ENCODE measurements at regions not wholly inside any gene's neighbourhood (a gene's known extent, or its start where the extent isn't known, plus 50 kb on each side); places are given as distances from the start of the nearest gene placed in this dataset.

GRCh38 chr5:161138751-161139455 lies 286.9 kb upstream of the ATP10B start:
- TF ChIP-seq CTCF (IDR thresholded peaks at IDR 0.05; ENCODE audit: control insufficient read depth, extremely low read depth, insufficient read depth) = no peak
- no peak for DNase-seq (ENCODE audit: low read depth)
- H3K4me3 ChIP-seq (ENCODE audit: low read depth, low read length) = no peak overlapping the region

DNA sequence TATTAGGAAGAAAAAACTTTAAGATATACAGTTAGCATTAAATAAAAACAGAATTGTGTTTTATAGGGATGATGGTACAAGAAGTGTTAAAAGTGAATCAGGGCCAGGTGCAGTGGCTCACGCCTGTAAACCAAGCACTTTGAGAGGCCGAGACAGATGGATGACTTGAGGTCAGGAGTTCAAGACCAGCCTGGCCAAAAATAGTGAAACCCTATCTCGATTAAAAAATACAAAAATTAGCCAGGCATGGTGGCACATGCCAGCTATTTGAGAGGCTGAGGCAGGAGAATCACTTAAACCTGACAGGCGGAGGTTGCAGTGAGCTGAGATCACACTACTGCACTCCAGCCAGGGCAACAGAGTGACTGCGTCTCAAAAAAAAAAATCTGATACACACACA lies 282.9 kb upstream of the ATP10B start:
- no peak overlapping the region for H3K4me3 ChIP-seq (ENCODE audit: low read depth, low read length)
- DNase-seq (ENCODE audit: low read depth) = no peak

DNA sequence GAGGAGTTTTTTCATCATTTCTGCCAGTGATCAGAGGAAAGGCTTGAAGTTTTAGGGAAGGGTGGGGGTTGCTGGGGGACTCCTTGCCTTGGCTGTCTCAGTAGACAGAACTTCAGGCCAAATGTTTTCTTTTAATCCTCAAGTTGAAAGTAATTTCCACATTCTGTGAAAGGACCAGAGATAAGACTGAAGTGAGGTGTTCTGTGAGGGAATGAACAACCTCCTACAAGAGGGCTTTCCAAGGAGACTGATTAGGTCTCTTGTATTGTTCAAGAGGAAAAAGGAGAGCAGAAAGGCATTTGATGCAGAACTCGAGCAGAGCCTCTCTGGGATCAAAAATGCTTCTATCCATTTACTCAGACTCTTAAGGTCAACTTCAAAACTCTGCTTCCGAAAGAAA lies 282.1 kb upstream of the ATP10B start:
- no peak overlapping the region for H3K4me3 ChIP-seq (ENCODE audit: low read depth, low read length)
- no peak for TF ChIP-seq CTCF (IDR thresholded peaks at IDR 0.05; ENCODE audit: control insufficient read depth, extremely low read depth, insufficient read depth)
- no peak for DNase-seq (ENCODE audit: low read depth)

More for the DNA sequence above, 282.9 kb upstream of the ATP10B start:
- no peak for TF ChIP-seq CTCF (IDR thresholded peaks at IDR 0.05; ENCODE audit: control insufficient read depth, extremely low read depth, insufficient read depth)

DNA sequence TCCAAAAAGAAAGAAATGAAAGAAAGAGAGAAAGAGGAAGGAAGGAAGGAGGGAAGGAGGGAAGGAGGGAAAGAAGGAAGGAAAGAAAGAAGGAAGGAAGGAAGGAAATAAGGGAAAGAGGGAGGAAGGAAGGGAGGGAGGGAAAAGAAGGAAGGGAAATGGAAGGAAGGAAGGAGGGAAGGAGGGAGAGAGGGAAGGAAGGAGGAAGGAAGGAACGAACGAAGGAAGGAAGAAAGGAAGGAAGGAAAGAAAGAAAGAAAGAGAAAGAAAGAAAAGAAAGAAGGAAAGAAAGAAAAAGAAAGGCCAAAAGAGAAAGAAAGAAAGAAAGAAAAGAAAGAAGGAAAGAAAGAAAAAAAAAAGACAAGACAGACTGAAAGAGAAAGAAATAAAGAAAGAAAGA lies 263.9 kb upstream of the ATP10B start:
- TF ChIP-seq CTCF (IDR thresholded peaks at IDR 0.05; ENCODE audit: control insufficient read depth, extremely low read depth, insufficient read depth) = no peak
- no peak for DNase-seq (ENCODE audit: low read depth)

GRCh38 chr5:161112371-161112770 lies 260.4 kb upstream of the ATP10B start:
- no peak overlapping the region for H3K4me3 ChIP-seq (ENCODE audit: low read depth, low read length)
- no peak for DNase-seq (ENCODE audit: low read depth)
- TF ChIP-seq CTCF (IDR thresholded peaks at IDR 0.05; ENCODE audit: control insufficient read depth, extremely low read depth, insufficient read depth) = no peak

More for the DNA sequence above, 263.9 kb upstream of the ATP10B start:
- no peak overlapping the region for H3K4me3 ChIP-seq (ENCODE audit: low read depth, low read length)

DNA sequence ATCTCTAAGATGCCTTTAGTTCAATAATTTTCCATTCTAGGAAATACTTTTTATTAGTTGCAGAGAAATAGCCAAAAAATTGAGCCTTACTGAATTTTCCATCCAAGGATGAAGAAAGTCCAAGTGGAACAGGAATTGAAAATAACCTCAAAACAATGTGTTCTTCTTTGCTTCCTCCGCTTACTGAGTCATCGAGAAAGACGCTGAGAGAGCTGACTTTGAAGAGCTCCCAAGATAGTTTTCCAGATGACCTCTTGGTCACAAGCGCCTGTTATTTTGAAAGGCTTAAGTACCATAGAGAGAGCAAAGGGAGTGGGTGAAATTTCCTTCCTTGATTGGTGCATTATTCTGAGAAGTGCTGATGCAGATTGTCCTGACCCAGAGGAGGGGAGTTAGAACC lies 253.5 kb upstream of the ATP10B start:
- no peak for TF ChIP-seq CTCF (IDR thresholded peaks at IDR 0.05; ENCODE audit: control insufficient read depth, extremely low read depth, insufficient read depth)
- DNase-seq (ENCODE audit: low read depth) = no peak
- H3K4me3 ChIP-seq (ENCODE audit: low read depth, low read length) = no peak overlapping the region

DNA sequence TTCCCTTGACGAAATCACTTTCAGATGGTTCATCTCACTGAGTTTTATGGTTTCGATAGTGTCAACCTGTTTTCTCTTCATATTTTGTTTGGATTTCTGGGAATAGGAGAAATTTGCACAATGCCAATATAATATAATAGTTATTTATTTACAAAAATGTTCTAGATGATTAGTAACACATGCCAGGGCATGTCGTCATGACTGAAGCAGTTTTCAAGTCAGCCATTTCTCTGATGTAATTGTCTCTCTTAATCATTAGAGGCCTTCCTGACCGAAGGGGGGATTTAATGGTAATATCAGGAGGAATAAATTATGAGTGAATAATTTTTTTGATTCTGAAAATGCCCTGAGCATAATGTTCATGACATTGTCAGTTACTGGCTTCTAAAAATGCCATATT lies 246.5 kb upstream of the ATP10B start:
- no peak overlapping the region for H3K4me3 ChIP-seq (ENCODE audit: low read depth, low read length)

More for the DNA sequence above, 246.5 kb upstream of the ATP10B start:
- no peak for DNase-seq (ENCODE audit: low read depth)
- no peak for TF ChIP-seq CTCF (IDR thresholded peaks at IDR 0.05; ENCODE audit: control insufficient read depth, extremely low read depth, insufficient read depth)

Measured in LNCaP clone FGC (cell line).